ENCODE measurements at regions not wholly inside any gene's neighbourhood (a gene's known extent, or its start where the extent isn't known, plus 50 kb on each side); places are given as distances from the start of the nearest gene placed in this dataset.
"Not testable (repeated sequence)": the region's sequence is repeated elsewhere in the genome, so short reads cannot be mapped to it uniquely, and the experiment has no call there.

- not testable (repeated sequence) for TF ChIP-seq CTCF (conservative IDR thresholded peaks at IDR 0.05; ENCODE audit: low read length); EZH2phosphoT487 (IDR thresholded peaks at IDR 0.05; ENCODE audit: borderline replicate concordance)
Observed at GRCh38 chrX:119334468-119335050, 64.6 kb upstream of the SLC25A43 start.
